Hematopoietic multipotent progenitor cell treated with erythropoietin and hydrocortisone succinate and interleukin-3 and kit ligand, for 15 days (in vitro differentiated cells): ENCODE measurements at regions not wholly inside any gene's neighbourhood (a gene's known extent, or its start where the extent isn't known, plus 50 kb on each side); places are given as distances from the start of the nearest gene placed in this dataset.
"Not testable (repeated sequence)": the region's sequence is repeated elsewhere in the genome, so short reads cannot be mapped to it uniquely, and the experiment has no call there.

Experiments
- DNase-seq: peaks from one replicate; pipeline ENCODE4 v3.0.0-alpha.2; 2015; ENCODE audit warnings: low spot score

GRCh38 chr1:185434721-185435120 lies 117.7 kb upstream of the IVNS1ABP start:
- no peak for DNase-seq

DNA sequence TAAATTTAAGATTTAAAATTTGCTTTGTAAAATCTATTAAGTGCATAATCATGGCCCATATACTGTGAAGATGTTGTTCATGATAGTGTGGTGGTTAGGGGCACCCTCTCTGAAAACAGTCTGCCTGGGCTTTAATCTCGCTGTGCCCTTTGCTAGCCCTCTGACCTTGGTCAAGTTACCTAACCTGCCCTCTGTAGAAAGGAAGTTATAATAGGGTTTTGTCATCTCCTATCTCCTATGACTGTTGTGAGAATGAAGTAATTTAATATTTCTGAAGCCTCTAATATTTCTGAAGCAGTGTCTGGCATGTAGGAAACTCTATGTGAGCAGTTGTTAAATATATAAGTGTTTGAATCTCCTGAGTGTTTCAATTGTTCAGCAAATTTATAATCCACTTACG lies 116.6 kb upstream of the IVNS1ABP start:
- no peak for DNase-seq

DNA sequence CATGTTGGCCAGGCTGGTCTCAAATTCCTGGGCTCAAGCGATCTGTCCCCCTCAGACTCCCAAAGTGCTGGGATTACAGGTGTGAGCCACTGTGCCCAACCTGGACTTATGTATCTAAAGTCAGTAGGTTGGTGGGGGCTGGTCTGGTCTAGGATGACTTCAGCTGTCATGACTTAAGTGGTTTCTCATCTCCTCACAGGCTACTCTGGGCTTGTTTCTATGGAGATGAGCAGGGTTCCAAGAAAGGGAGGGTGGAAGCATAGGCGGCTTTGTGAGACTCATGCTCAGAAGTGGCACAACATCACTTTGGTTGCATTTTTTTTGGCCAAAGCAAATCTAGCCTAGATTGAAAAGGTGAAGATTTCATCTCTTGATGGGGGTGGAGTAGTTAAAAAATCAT lies 115.9 kb upstream of the IVNS1ABP start:
- no peak for DNase-seq

DNA sequence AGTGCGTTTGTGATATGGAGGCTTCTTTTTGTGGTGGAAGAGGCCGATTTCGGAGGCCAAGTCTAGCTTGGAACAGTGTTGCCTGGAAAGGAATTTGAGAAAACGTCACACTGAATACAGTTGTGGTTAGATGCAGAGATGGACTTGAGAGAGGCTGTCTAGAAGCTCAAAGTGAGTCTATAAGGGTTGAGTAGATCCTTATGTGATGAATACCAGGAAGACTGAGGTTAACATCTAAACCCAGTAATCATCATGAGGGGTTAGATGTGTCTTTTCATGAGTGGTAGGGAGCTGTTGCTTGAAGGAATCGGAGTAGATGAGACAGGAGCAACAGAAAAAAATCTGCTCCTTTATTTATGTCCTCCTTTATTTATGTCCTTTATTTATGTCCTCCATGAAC lies 114.6 kb upstream of the IVNS1ABP start:
- no peak for DNase-seq

DNA sequence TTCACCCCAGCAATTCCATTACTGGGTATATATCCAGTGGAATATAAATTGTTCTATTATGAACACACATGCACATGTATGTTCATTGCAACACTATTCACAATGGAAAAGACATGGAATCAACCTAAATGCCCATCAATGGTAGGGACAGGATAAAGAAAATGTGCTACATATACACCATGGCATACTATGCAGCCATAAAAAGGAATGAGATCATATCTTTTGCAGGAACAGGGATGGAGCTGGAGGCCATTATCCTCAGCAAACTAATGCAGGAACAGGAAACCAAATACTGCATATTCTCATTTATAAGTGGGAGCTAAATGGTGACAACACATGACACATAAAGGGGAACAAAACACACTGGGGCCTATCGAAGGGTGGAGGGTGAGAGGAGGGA lies 112.6 kb upstream of the IVNS1ABP start:
- not testable (repeated sequence) for DNase-seq

DNA sequence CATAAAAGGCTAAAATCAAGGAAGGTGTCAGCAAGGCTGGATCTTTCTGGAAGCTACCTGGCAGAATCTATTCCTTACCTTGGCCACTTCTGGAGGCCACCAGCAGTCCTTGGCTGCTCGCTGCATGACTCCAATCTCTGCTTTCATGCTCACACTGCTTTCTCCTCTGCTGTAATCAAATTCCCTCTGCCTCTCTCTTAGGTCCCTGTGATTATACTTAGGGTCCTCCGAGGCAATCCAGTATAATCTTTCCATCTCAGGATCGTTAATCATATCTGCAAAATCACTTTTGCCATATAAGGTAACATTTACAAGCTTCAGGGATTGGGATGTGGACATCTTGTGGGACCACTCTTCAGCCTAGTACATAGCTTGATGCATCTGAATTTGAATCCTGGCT lies 110.7 kb upstream of the IVNS1ABP start:
- DNase-seq, result no peak

DNA sequence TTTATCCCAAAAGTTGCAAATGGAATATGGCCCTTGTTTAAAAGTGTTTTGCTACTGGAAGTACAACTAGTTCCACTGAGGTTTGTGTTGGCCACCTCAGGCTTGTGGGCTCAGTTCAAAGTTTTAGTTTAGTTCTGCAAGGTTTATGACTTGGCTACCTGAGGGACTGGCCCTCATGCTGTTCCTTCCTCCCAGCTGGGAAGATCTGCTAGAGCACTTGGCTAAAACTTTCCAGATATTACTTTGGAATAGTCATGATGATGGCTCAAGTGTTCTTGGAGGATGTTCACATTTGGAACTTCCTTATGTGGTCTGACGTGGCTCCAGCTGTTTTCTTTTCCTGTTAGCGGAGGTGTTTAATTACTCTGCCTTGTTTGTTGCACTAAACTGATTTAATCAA lies 110.2 kb upstream of the IVNS1ABP start:
- no peak for DNase-seq

DNA sequence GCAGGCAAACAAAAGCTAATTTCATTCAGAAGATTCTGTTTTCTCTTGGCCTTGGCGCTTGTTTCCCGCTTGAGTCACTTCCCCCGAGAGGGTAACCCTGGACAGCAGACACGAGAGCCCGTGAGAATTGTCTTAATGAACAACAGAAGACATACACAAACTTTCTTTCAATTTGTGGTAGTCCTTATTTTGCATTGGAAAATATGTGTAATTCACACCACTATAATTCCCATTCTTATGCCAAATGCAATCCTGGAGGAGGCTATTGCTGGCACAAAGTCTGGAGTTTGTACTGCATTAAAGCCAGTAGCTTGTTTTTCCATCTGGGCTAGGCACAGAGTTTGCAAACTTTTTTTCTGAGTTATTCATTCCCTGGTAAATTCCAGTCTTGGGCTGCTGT lies 109.8 kb upstream of the IVNS1ABP start:
- no peak for DNase-seq

- no peak for DNase-seq
These were observed 108.1 kb upstream of the IVNS1ABP start for GRCh38 chr1:185425163-185425562.

GRCh38 chr1:185421485-185422107 lies 104.6 kb upstream of the IVNS1ABP start:
- DNase-seq, result no peak

- no peak for DNase-seq
These were observed 103.6 kb upstream of the IVNS1ABP start for GRCh38 chr1:185420588-185421081.

GRCh38 chr1:185419718-185420117 lies 102.7 kb upstream of the IVNS1ABP start:
- no peak for DNase-seq

- DNase-seq, result no peak
These were observed 101.4 kb upstream of the IVNS1ABP start for GRCh38 chr1:185418472-185418871.

- no peak for DNase-seq
These were observed 95.5 kb upstream of the IVNS1ABP start for GRCh38 chr1:185412385-185413087.

DNA sequence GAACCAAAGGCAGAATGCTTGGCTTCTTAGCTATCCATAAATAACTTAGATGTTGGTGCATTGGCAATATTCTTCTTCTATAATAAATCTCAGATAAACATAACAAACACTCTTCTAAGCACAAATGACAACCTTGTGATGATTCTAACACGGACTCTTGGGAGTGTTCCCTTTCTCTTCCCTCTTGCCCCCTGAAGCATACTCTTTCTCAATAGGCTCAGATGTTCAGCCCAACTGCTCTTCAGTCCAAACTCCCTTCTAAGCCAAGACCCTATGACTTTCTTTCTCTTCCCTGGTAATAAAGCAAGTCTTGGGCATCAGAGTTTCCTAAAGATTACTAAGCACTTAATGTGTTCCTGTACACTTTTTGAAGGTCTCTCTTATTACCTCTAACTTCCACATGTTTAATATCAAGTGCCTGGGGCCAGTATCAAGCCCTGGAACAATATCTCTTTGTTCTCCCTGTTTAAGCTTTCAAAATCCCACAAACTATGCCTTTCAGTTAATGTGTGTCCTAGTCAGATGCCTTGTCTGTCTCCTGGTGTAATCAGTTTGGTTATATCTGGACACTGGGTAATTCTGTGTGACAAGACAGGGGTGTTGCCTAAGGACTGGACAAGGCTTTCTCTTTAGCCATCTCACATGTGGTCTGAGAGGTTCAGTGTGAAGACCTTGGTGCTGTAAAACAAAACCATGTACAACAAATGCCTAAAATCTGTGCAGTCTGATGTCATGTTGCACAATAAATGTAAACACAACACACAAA lies 92.9 kb upstream of the IVNS1ABP start:
- no peak for DNase-seq

- DNase-seq, result no peak
These were observed 92.3 kb upstream of the IVNS1ABP start for GRCh38 chr1:185409345-185409744.

DNA sequence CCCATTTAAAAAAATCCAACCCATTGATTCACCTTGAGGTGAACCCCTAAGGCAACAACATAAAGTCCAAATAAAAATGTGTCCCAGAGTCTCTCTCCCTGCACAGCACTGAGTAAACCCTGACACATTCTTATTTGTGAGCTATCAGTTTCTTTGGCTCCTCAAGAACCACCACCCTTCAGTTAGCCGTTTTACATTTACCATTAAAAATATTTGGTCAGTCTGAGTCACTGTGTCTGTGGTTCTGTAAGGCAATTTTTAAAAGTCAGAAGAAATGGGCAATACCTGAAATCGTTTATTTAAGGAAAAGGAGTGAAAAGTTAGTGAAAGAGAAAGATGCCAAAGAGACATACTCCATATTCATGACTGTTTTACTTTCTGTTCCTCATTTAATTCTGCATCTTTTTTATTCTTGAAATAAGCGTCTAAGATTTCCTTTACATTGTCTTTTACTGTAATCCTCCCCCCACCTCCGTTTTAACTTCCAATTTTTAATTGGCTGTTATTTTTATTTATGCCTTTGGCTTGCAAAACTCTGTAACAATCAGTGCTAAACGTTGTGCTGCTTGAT lies 91.7 kb upstream of the IVNS1ABP start:
- no peak for DNase-seq

DNA sequence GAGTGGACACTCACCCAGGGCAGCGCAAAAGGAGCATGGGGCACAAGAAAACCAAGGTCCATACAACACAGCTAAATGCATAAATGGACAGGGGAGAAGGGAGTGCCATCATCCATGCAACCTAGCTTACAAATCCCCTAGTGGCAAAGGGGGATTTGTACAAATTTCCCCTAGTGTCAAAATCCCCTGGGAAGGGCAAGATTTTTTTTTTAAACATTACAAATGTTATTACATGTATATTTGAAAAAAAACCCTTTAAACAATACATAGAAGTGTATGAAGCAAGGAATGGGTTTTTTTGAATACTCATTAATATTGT lies 89.6 kb upstream of the IVNS1ABP start:
- DNase-seq, result no peak

GRCh38 chr1:185406006-185406690 lies 89.1 kb upstream of the IVNS1ABP start:
- DNase-seq, result no peak

GRCh38 chr1:185404907-185405568 lies 88.0 kb upstream of the IVNS1ABP start:
- no peak for DNase-seq

DNA sequence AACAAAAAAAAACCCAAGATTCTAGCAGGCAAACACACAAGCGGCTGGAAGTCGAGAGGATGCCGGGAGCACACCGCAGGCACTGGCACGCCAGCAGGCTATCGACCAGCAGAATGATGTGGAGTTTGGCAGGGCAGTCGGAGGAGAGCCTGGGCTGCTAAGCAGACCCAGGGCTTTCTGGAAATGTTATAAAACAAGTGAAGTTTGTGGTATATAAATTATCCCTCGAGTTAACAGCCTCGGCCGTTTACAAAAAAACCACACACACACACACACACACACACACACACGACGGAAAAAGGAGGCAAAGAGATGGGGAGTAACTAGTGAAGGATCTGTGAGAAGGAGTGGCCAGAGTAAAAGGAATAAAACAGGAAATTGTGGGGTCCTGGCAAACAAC lies 87.2 kb upstream of the IVNS1ABP start:
- DNase-seq, result no peak

DNA sequence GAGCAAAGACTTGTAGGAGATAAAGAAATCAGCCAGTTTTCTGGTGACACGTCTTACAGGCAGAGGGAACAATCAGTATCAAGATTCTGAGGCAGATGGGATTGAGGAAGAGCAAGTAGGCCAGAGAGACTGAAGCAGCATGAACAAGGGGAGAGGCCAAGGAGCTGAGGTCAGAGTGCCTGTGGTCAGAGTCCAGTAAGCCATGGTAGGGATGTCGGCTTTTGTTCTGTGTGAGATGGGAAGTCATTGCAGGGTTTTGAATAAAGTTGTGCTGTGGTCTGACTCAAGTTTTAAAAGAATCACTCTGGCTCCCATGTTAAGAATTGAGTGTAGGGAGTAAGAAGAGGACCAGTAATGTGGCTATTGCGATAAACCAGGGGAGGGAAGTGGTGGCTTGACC lies 85.9 kb upstream of the IVNS1ABP start:
- no peak for DNase-seq
